NT2/D1 (cell line): ENCODE measurements at regions not wholly inside any gene's neighbourhood (a gene's known extent, or its start where the extent isn't known, plus 50 kb on each side); places are given as distances from the start of the nearest gene placed in this dataset.

Experiments used
- YY1 ChIP-seq: IDR thresholded peaks from 2 replicates; pipeline ENCODE4 v1.6.1; 2011; ENCODE audit not compliant: insufficient read length, insufficient read depth
- ZNF274 ChIP-seq: IDR thresholded peaks from 2 replicates; pipeline ENCODE4 v1.6.1; 2011; ENCODE audit warnings: mild to moderate bottlenecking, low read depth, low read length

DNA sequence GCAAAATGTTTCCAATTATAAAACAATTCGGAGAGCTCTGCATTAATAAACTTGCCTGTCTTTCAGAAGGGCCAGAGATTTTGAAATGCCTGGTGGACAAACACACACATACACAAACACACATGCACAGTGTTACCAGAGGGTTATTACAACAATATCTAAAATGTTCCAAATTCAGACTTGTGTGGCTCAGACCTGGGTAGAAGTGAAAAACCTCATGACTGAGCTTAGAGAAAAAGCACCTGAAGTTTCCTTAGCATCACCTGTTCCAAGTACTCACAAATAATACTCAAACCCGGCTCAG is 247.9 kb downstream of the FOXD2 start:
- TF ChIP-seq ZNF274 (no peak), YY1 (no peak)
